ENCODE measurements at regions not wholly inside any gene's neighbourhood (a gene's known extent, or its start where the extent isn't known, plus 50 kb on each side); places are given as distances from the start of the nearest gene placed in this dataset.

- DNase-seq (ENCODE audit: low spot score): no peak
Observed at GRCh38 chr1:90134175-90134955, 139.5 kb downstream of the ZNF326 start.

GRCh38 chr1:90133133-90133532 lies 138.2 kb downstream of the ZNF326 start:
- DNase-seq (ENCODE audit: low spot score): no peak

DNA sequence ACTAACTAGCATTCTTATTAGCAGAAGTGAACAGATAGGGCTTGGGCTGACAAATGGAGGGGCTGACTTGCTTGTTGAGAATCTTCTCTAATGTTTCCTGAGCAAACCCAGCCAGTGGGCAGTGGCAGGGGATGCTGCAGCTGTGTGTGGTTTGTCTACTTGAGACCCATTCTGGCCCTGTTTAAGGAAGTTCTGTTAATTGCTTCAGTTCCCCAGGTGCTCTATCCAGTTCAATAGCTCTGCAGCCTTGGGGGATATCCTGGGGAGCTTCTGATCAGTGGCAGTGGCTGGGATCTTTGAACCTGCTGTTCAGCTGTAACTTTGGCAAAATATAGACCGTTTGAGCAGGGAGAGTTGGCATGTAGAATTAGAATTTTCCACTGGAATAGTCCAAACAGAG lies 137.4 kb downstream of the ZNF326 start:
- no peak for DNase-seq (ENCODE audit: low spot score)

GRCh38 chr1:90127288-90127953 lies 132.5 kb downstream of the ZNF326 start:
- no peak for DNase-seq (ENCODE audit: low spot score)

DNA sequence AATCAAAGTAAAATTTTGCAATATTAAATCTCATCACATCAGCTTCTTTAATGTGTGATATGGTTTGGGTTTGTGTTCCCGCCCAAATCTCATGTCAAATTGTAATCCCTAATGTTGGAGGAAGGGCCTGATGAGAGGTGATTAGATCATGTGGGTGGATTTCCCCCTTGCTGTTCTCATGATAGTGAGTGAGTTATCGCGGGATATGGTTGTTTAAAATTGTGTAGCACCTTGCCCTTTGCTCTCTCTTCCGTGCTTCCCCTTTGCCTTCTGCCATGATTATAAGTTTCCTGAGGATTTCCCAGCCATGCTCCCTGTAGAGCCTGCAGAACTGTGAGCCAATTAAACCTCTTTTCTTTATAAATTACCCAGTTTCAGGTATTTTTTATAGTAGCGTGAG lies 131.9 kb downstream of the ZNF326 start:
- no peak for DNase-seq (ENCODE audit: low spot score)

- DNase-seq (ENCODE audit: low spot score): no peak
Observed at GRCh38 chr1:90122654-90123340, 127.9 kb downstream of the ZNF326 start.

DNA sequence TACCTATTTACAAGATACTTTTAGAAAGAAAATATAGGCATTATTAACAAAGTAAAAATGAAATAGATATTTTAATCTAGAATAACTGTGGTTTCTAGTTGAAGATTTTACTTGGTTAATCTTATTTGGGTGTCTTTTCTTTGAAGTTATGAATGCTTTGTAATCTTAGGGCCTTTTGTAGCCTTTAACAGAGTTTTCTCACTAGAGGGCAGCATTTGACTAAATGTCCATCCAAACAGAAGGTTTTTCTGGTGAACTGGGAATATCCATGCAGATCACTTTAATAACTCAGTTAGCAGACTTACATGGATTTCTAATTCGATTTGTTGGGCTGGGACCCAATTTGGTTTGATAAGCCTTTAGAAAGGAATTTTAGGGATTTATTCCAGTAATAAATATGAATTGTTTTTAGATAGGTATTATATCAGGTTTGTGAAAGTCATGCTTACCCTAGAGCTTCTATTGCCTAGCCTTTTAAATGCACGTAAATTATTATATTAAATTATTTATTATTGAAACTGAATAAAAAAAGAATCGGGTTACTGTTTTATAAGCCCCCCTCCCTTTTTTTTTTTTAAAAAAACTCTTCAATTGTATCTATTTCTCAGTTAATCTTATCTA lies 119.7 kb downstream of the ZNF326 start:
- DNase-seq (ENCODE audit: low spot score): peak; percentile 48

DNA sequence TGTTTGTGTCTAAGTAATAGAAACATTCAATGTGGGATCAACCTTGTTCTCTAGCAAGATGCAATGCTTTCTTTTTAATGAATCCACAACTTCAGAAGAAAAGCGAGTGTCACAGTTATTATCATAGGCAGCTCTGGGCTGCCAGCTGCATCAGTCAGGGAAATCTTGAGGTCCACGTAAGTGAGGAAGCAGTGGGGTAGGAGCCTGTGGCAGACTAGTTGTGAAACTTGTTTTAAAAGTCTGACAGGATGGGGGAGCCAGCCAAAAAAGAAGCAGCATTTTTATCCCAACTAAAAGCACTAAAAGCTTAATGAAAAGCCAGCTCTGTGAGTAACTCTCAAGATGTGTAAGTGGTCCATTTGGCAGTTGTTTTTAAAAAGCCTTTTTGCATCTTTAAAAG lies 113.1 kb downstream of the ZNF326 start:
- DNase-seq (ENCODE audit: low spot score): no peak

DNA sequence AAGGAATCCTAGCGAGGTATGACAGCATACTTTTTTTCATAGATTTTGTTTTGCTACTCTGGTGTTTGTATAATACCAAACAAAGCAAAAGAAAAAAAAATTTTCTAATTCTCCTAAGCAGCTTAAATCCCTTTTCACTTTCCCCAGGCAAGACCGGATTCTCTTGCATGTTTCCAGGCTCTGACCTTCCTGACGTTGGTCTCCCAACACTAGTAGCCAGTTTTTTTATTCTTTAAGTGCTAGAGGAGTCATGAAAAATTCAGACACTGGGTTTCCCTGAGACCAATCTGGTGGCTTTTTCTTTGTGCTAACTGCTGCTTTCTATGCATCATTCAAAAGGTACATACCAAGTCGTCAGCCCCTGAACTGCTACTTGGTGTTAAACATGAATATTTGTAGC lies 111.4 kb downstream of the ZNF326 start:
- DNase-seq (ENCODE audit: low spot score): no peak

DNA sequence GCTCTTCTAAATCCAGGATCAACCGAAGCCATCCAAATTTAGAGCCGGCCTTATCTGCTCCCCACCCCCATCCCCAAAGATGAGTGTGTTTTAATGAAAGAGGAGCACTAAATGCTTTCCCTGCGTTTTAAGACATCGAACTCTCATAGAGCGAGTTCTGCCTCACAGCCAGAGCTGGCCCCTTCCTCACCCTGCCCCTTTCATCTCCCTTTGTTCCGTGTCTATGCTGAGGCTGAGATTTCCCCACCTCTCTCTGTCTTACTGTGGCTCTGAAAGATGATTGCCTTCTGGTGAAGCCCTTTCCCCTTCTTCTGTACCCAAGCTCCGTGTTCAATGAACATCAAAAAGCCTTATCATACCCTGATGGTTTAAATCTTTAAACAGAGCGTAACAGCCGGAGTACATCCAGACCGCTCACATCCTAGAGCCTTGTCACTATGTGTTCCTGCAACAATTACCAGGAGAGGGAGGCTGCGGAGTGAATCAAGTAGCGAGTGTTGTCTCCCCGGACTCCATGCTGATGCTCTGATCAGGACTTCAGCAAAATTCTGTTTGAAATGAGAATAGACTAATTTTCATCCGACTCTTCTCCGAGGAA lies 110.1 kb downstream of the ZNF326 start:
- no peak for DNase-seq (ENCODE audit: low spot score)

- no peak for DNase-seq (ENCODE audit: low spot score)
Observed at GRCh38 chr1:90100566-90100965, 105.7 kb downstream of the ZNF326 start.

DNA sequence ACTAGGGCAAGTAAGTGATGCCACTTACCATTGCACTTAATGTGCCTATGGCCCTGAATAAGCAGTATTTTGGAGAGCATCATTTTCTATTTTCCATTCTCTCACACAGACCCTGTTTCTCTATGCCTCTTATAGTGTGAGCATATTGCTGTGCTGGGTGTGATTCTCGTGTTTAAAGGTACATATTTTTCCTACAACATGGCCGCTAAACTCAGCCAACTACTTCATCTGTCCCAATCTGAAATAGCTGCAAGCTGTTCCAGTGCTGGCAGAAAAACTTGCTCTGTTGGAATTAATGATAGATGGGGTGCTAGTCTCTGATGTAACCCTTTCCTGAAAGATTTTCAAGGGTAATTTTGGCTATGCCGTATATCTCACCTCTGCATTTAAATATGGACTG lies 97.5 kb downstream of the ZNF326 start:
- DNase-seq (ENCODE audit: low spot score): no peak

Data from AG20443 (cell line).